ENCODE measurements at regions not wholly inside any gene's neighbourhood (a gene's known extent, or its start where the extent isn't known, plus 50 kb on each side); places are given as distances from the start of the nearest gene placed in this dataset.

- DNase-seq: no peak
- H3K4me3 Mint-ChIP-seq: no peak overlapping the region
- no peaks in the 10 kb centered on the region for H3K9me3 Mint-ChIP-seq
- H3K4me1 Mint-ChIP-seq: no peaks in the 10 kb centered on the region
- TF ChIP-seq CTCF (IDR thresholded peaks at IDR 0.05): no peak
- H3K36me3 Mint-ChIP-seq (ENCODE audit: low read depth): no peaks in the 10 kb centered on the region
- H3K27me3 Mint-ChIP-seq (ENCODE audit: low read depth, poor library complexity): no peaks in the 10 kb centered on the region
- no peak overlapping the region for H3K27ac Mint-ChIP-seq
These were observed 441.1 kb upstream of the PCDH10 start for GRCh38 chr4:132707955-132708354.

GRCh38 chr4:132709056-132709455 lies 440.0 kb upstream of the PCDH10 start:
- Mint-ChIP-seq H3K9me3 (no peaks in the 10 kb centered on the region), H3K4me3 (no peak overlapping the region)

GRCh38 chr4:132710971-132711370 lies 438.1 kb upstream of the PCDH10 start:
- no peaks in the 10 kb centered on the region for H3K27me3 Mint-ChIP-seq (ENCODE audit: low read depth, poor library complexity)

More at GRCh38 chr4:132709056-132709455, 440.0 kb upstream of the PCDH10 start:
- no peaks in the 10 kb centered on the region for H3K4me1 Mint-ChIP-seq
- no peaks in the 10 kb centered on the region for H3K27me3 Mint-ChIP-seq (ENCODE audit: low read depth, poor library complexity)
- TF ChIP-seq CTCF (IDR thresholded peaks at IDR 0.05): no peak
- no peak overlapping the region for H3K27ac Mint-ChIP-seq
- no peaks in the 10 kb centered on the region for H3K36me3 Mint-ChIP-seq (ENCODE audit: low read depth)
- no peak for DNase-seq

GRCh38 chr4:132737344-132737743 lies 411.8 kb upstream of the PCDH10 start:
- H3K27me3 Mint-ChIP-seq (ENCODE audit: low read depth, poor library complexity): peaks cover 3% of the 10 kb centered on the region
- no peak overlapping the region for H3K4me3 Mint-ChIP-seq
- H3K9me3 Mint-ChIP-seq: no peaks in the 10 kb centered on the region
- H3K4me1 Mint-ChIP-seq: no peaks in the 10 kb centered on the region
- TF ChIP-seq CTCF (IDR thresholded peaks at IDR 0.05): peak; percentile 19
- H3K27ac Mint-ChIP-seq: no peak overlapping the region
- peak; percentile 14 for DNase-seq
- no peaks in the 10 kb centered on the region for H3K36me3 Mint-ChIP-seq (ENCODE audit: low read depth)

More at GRCh38 chr4:132710971-132711370, 438.1 kb upstream of the PCDH10 start:
- no peak for DNase-seq
- Mint-ChIP-seq H3K27ac (no peak overlapping the region), H3K36me3 (ENCODE audit: low read depth) (no peaks in the 10 kb centered on the region), H3K9me3 (no peaks in the 10 kb centered on the region), H3K4me3 (no peak overlapping the region), H3K4me1 (no peaks in the 10 kb centered on the region)
- TF ChIP-seq CTCF (IDR thresholded peaks at IDR 0.05): no peak

- Mint-ChIP-seq H3K27me3 (ENCODE audit: low read depth, poor library complexity) (peaks cover 3% of the 10 kb centered on the region), H3K4me1 (no peaks in the 10 kb centered on the region), H3K27ac (no peak overlapping the region), H3K4me3 (no peak overlapping the region), H3K9me3 (no peaks in the 10 kb centered on the region), H3K36me3 (ENCODE audit: low read depth) (no peaks in the 10 kb centered on the region)
- no peak for TF ChIP-seq CTCF (IDR thresholded peaks at IDR 0.05)
- no peak for DNase-seq
These were observed 389.8 kb upstream of the PCDH10 start for GRCh38 chr4:132759199-132759780.

- H3K4me3 Mint-ChIP-seq: no peak overlapping the region
- H3K27ac Mint-ChIP-seq: no peak overlapping the region
- DNase-seq: no peak
- H3K9me3 Mint-ChIP-seq: no peaks in the 10 kb centered on the region
- no peak for TF ChIP-seq CTCF (IDR thresholded peaks at IDR 0.05)
- no peaks in the 10 kb centered on the region for H3K36me3 Mint-ChIP-seq (ENCODE audit: low read depth)
- no peaks in the 10 kb centered on the region for H3K4me1 Mint-ChIP-seq
- peaks cover 3% of the 10 kb centered on the region for H3K27me3 Mint-ChIP-seq (ENCODE audit: low read depth, poor library complexity)
These were observed 385.6 kb upstream of the PCDH10 start for GRCh38 chr4:132763465-132763864.
